ENCODE measurements at regions not wholly inside any gene's neighbourhood (a gene's known extent, or its start where the extent isn't known, plus 50 kb on each side); places are given as distances from the start of the nearest gene placed in this dataset.

DNA sequence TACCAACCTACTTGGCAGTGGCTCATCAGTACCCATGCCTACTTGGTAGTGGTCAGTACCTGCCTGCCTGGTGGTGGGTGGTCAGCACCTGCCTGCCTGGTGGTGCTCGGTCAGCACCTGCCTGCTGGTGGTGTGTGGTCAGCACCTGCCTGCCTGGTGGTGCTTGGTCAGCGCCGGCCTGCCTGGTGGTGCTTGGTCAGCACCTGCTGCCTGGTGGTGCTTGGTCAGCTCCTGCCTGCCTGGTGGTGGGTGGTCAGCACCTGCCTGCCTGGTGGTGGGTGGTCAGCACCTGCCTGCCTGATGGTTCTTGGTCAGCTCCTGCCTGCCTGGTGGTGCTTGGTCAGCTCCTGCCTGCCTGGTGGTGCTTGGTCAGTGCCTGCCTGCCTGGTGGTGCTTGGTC lies 329.6 kb downstream of the RRAGC start:
- Histone ChIP-seq H3K9ac (ENCODE audit: low read length) (no peak overlapping the region), H3K79me1 (ENCODE audit: low read length) (no peaks in the 10 kb centered on the region), H2BK120ac (ENCODE audit: insufficient read depth, low read length, poor library complexity) (no peak overlapping the region), H3K4me2 (ENCODE audit: low read length) (no peak overlapping the region), H3K4me3 (ENCODE audit: low read depth, low read length) (peak overlapping the region; percentile 6), H2AK5ac (ENCODE audit: low read length) (no peak overlapping the region), H3K9me3 (ENCODE audit: insufficient read depth, low read depth, low read length) (peaks cover 4% of the 10 kb centered on the region), H4K12ac (ENCODE audit: low read depth, low read length) (no peak overlapping the region), H3K79me2 (ENCODE audit: control insufficient read depth, insufficient read depth, low read length, poor library complexity) (no peaks in the 10 kb centered on the region), H3K18ac (ENCODE audit: low read length) (no peak overlapping the region), H4K91ac (ENCODE audit: low read depth, low read length) (no peak overlapping the region), H3K4ac (ENCODE audit: low read depth, low read length) (no peak overlapping the region), H3K14ac (ENCODE audit: low read length) (no peak overlapping the region), H4K8ac (ENCODE audit: low read depth, low read length) (no peak overlapping the region), H3K4me1 (ENCODE audit: control insufficient read depth in 1 of 2, insufficient read depth in 2 of 2, low read length in 2 of 2) (no peaks in the 10 kb centered on the region), H3K27me3 (ENCODE audit: insufficient read depth, low read length) (no peaks in the 10 kb centered on the region), H3K36me3 (ENCODE audit: control insufficient read depth in 1 of 2, insufficient read depth in 2 of 2, low read length in 2 of 2) (no peaks in the 10 kb centered on the region), H3K27ac (ENCODE audit: low read depth, low read length) (no peak overlapping the region), H2AFZ (ENCODE audit: insufficient read depth, low read length, poor library complexity) (no peak overlapping the region), H2BK5ac (ENCODE audit: low read depth, low read length, poor library complexity) (no peak overlapping the region), H2BK12ac (ENCODE audit: low read length) (no peak overlapping the region), H3K23ac (ENCODE audit: low read length) (no peak overlapping the region)
- WGBS (ENCODE audit: extremely low coverage, insufficient coverage, insufficient read length), result no CpG with 5 or more reads among the region's 3 CpGs
- DNase-seq, result no peak

DNA sequence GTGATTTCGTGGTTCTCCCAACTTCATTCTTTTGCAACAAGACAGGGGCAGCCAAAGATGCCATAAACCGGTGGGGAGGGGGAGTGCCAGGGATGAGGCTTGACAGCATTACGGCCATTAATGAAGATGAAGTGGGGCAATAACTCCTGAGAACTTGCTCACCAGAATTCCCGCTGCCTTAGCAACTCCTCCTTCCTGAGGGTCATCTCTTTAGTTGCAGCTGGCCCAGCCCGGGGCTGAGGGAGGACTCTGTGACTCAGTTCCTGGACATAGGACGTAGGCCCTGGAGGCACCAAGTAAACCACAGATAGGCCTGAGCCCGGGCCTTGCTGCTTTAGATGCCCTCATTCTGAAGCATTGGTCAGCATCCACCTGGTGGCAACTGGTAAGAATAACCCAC lies 330.2 kb downstream of the RRAGC start:
- Histone ChIP-seq H3K4ac (ENCODE audit: low read depth, low read length) (no peak overlapping the region), H3K23ac (ENCODE audit: low read length) (no peak overlapping the region), H2BK12ac (ENCODE audit: low read length) (no peak overlapping the region), H3K9ac (ENCODE audit: low read length) (no peak overlapping the region), H2BK120ac (ENCODE audit: insufficient read depth, low read length, poor library complexity) (no peak overlapping the region), H3K9me3 (ENCODE audit: insufficient read depth, low read depth, low read length) (peaks cover 4% of the 10 kb centered on the region), H4K8ac (ENCODE audit: low read depth, low read length) (no peak overlapping the region), H3K4me1 (ENCODE audit: control insufficient read depth in 1 of 2, insufficient read depth in 2 of 2, low read length in 2 of 2) (no peaks in the 10 kb centered on the region), H3K79me1 (ENCODE audit: low read length) (no peaks in the 10 kb centered on the region), H4K12ac (ENCODE audit: low read depth, low read length) (no peak overlapping the region), H4K91ac (ENCODE audit: low read depth, low read length) (no peak overlapping the region), H3K18ac (ENCODE audit: low read length) (no peak overlapping the region), H3K4me2 (ENCODE audit: low read length) (no peak overlapping the region), H2AK5ac (ENCODE audit: low read length) (no peak overlapping the region), H3K27ac (ENCODE audit: low read depth, low read length) (no peak overlapping the region), H2AFZ (ENCODE audit: insufficient read depth, low read length, poor library complexity) (no peak overlapping the region), H3K27me3 (ENCODE audit: insufficient read depth, low read length) (no peaks in the 10 kb centered on the region), H3K36me3 (ENCODE audit: control insufficient read depth in 1 of 2, insufficient read depth in 2 of 2, low read length in 2 of 2) (no peaks in the 10 kb centered on the region), H3K4me3 (ENCODE audit: low read depth, low read length) (no peak overlapping the region), H3K79me2 (ENCODE audit: control insufficient read depth, insufficient read depth, low read length, poor library complexity) (no peaks in the 10 kb centered on the region), H2BK5ac (ENCODE audit: low read depth, low read length, poor library complexity) (no peak overlapping the region), H3K14ac (ENCODE audit: low read length) (no peak overlapping the region)
- WGBS (ENCODE audit: extremely low coverage, insufficient coverage, insufficient read length), result no CpG with 5 or more reads among the region's 7 CpGs
- peak; percentile 65 to 90 for DNase-seq

DNA sequence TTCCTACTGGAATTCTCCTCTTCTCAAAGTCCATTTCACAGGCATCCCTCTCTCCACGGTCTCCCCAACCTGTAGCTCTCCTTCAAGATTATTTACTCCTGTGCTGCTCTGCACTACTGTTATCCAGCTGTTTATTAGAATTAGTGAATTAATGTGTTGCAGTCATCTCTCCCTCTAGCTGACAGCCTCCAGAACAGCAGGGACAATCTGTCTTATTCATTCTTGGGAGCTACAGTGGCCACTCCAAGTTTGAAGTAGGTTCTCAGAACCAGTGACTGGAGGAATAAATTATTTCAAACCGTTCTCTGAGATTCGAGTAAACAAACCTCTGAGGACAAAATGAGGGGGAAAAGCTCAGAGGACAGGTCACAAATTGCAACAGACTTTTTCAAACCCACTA lies 330.9 kb downstream of the RRAGC start:
- H2BK5ac ChIP-seq (ENCODE audit: low read depth, low read length, poor library complexity), result no peak overlapping the region
- H2AFZ ChIP-seq (ENCODE audit: insufficient read depth, low read length, poor library complexity), result no peak overlapping the region
- no peak overlapping the region for H3K27ac ChIP-seq (ENCODE audit: low read depth, low read length)
- H3K18ac ChIP-seq (ENCODE audit: low read length), result no peak overlapping the region
- no peaks in the 10 kb centered on the region for H3K79me1 ChIP-seq (ENCODE audit: low read length)
- no peaks in the 10 kb centered on the region for H3K4me1 ChIP-seq (ENCODE audit: control insufficient read depth in 1 of 2, insufficient read depth in 2 of 2, low read length in 2 of 2)
- no peaks in the 10 kb centered on the region for H3K36me3 ChIP-seq (ENCODE audit: control insufficient read depth in 1 of 2, insufficient read depth in 2 of 2, low read length in 2 of 2)
- H4K8ac ChIP-seq (ENCODE audit: low read depth, low read length), result no peak overlapping the region
- no peaks in the 10 kb centered on the region for H3K27me3 ChIP-seq (ENCODE audit: insufficient read depth, low read length)
- H3K14ac ChIP-seq (ENCODE audit: low read length), result no peak overlapping the region
- no peak overlapping the region for H3K4me3 ChIP-seq (ENCODE audit: low read depth, low read length)
- no peak overlapping the region for H4K12ac ChIP-seq (ENCODE audit: low read depth, low read length)
- H3K4me2 ChIP-seq (ENCODE audit: low read length), result no peak overlapping the region
- H3K9me3 ChIP-seq (ENCODE audit: insufficient read depth, low read depth, low read length), result peaks cover 4% of the 10 kb centered on the region
- whole genome bisulfite sequencing (ENCODE audit: extremely low coverage, insufficient coverage, insufficient read length), result no CpG with 5 or more reads among the region's 3 CpGs
- no peak overlapping the region for H3K9ac ChIP-seq (ENCODE audit: low read length)
- H3K23ac ChIP-seq (ENCODE audit: low read length), result no peak overlapping the region
- no peak for DNase-seq
- H2BK120ac ChIP-seq (ENCODE audit: insufficient read depth, low read length, poor library complexity), result no peak overlapping the region
- no peak overlapping the region for H4K91ac ChIP-seq (ENCODE audit: low read depth, low read length)
- H2BK12ac ChIP-seq (ENCODE audit: low read length), result no peak overlapping the region
- no peak overlapping the region for H3K4ac ChIP-seq (ENCODE audit: low read depth, low read length)
- H3K79me2 ChIP-seq (ENCODE audit: control insufficient read depth, insufficient read depth, low read length, poor library complexity), result no peaks in the 10 kb centered on the region
- no peak overlapping the region for H2AK5ac ChIP-seq (ENCODE audit: low read length)

DNA sequence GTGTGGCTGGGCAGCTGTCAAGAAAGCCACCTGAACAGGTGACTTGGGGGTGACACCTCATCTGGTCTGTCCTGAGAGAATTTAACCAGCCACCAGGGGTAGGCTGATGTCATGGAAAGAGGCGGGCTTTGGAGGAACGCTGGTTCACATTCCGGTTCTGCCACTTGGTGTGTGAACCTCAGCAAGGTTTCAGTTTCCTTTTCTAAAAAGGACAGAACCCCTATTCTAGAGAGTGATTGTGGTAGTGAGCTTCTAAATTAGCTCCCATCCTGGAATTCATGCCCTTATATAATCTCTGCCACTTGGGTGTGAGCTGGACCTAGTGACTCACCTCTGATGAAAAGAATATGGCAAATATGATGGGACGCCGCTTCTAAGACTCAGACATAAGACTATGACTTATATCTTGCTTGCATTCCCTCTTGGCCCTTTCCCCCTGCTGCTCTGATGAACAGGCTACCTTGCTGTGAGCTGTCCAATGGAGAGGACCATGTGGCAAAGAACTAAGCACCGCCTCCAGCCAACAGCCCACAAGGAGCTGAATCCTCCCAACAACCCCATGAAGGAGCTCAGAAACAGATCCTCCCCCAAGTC lies 332.1 kb downstream of the RRAGC start:
- Histone ChIP-seq H3K4me1 (ENCODE audit: control insufficient read depth in 1 of 2, insufficient read depth in 2 of 2, low read length in 2 of 2) (no peaks in the 10 kb centered on the region), H3K9ac (ENCODE audit: low read length) (no peak overlapping the region), H2BK12ac (ENCODE audit: low read length) (no peak overlapping the region), H3K4me2 (ENCODE audit: low read length) (no peak overlapping the region), H3K36me3 (ENCODE audit: control insufficient read depth in 1 of 2, insufficient read depth in 2 of 2, low read length in 2 of 2) (no peaks in the 10 kb centered on the region), H3K4ac (ENCODE audit: low read depth, low read length) (no peak overlapping the region), H4K12ac (ENCODE audit: low read depth, low read length) (no peak overlapping the region), H3K27me3 (ENCODE audit: insufficient read depth, low read length) (no peaks in the 10 kb centered on the region), H3K79me2 (ENCODE audit: control insufficient read depth, insufficient read depth, low read length, poor library complexity) (no peaks in the 10 kb centered on the region), H3K18ac (ENCODE audit: low read length) (no peak overlapping the region), H4K8ac (ENCODE audit: low read depth, low read length) (no peak overlapping the region), H3K9me3 (ENCODE audit: insufficient read depth, low read depth, low read length) (peaks cover 2% of the 10 kb centered on the region), H2AFZ (ENCODE audit: insufficient read depth, low read length, poor library complexity) (no peak overlapping the region), H2BK5ac (ENCODE audit: low read depth, low read length, poor library complexity) (no peak overlapping the region), H3K79me1 (ENCODE audit: low read length) (no peaks in the 10 kb centered on the region), H2AK5ac (ENCODE audit: low read length) (no peak overlapping the region), H3K4me3 (ENCODE audit: low read depth, low read length) (no peak overlapping the region), H2BK120ac (ENCODE audit: insufficient read depth, low read length, poor library complexity) (no peak overlapping the region), H4K91ac (ENCODE audit: low read depth, low read length) (no peak overlapping the region), H3K23ac (ENCODE audit: low read length) (no peak overlapping the region), H3K27ac (ENCODE audit: low read depth, low read length) (no peak overlapping the region), H3K14ac (ENCODE audit: low read length) (no peak overlapping the region)
- DNase-seq, result peak; percentile 49 to 50
- WGBS (ENCODE audit: extremely low coverage, insufficient coverage, insufficient read length), result no CpG with 5 or more reads among the region's 6 CpGs

Measured in trophoblast cell (in vitro differentiated cells and primary cell).